GM12873 (cell line): ENCODE measurements at regions not wholly inside any gene's neighbourhood (a gene's known extent, or its start where the extent isn't known, plus 50 kb on each side); places are given as distances from the start of the nearest gene placed in this dataset.

Experiments
- CTCF ChIP-seq: IDR thresholded peaks from 2 replicates; pipeline ENCODE4 v1.5.1; 2012; ENCODE audit warnings: low read depth, mild to moderate bottlenecking, moderate library complexity, low read length, control low read depth; ENCODE audit not compliant: insufficient read depth; ENCODE audit errors: missing control alignments

GRCh38 chr6:219641-220198 is 72.6 kb upstream of the DUSP22 start:
- TF ChIP-seq CTCF = no peak

- TF ChIP-seq CTCF = no peak
Observed at GRCh38 chr6:220312-220711, 72.0 kb upstream of the DUSP22 start.

- no peak for TF ChIP-seq CTCF
Observed at GRCh38 chr6:220721-221475, 71.4 kb upstream of the DUSP22 start.

- no peak for TF ChIP-seq CTCF
Observed at GRCh38 chr6:221531-222349, 70.5 kb upstream of the DUSP22 start.

- no peak for TF ChIP-seq CTCF
Observed at GRCh38 chr6:222468-222867, 69.8 kb upstream of the DUSP22 start.

GRCh38 chr6:223136-223535 is 69.2 kb upstream of the DUSP22 start:
- no peak for TF ChIP-seq CTCF

GRCh38 chr6:223763-224162 is 68.5 kb upstream of the DUSP22 start:
- no peak for TF ChIP-seq CTCF
